Neural progenitor cell (in vitro differentiated cells): ENCODE measurements at regions not wholly inside any gene's neighbourhood (a gene's known extent, or its start where the extent isn't known, plus 50 kb on each side); places are given as distances from the start of the nearest gene placed in this dataset.

Source experiments
- DNase-seq: peaks from one replicate; pipeline ENCODE4 v3.0.0-alpha.2; 2016; ENCODE audit warnings: low spot score
- H2AFZ ChIP-seq: fragments of 200-600 bp; sonication (generic); replicated peaks from 2 replicates; pipeline ENCODE4 v1.6.1; 2016; ENCODE audit warnings: antibody characterized with exemption
- H3F3A ChIP-seq: fragments of 200-600 bp; sonication (generic); 2 replicates; pipeline ENCODE4 v1.6.1; 2016; ENCODE audit warnings: antibody characterized with exemption, low read depth
- H3K27ac ChIP-seq: fragments of 200-600 bp; sonication (generic); 2 replicates; pipeline ENCODE4 v1.5.1; 2016; ENCODE audit warnings: mild to moderate bottlenecking
- H3K27me3 ChIP-seq: fragments of 200-600 bp; sonication (generic); 2 replicates; pipeline ENCODE4 v1.6.1; 2016; ENCODE audit warnings: mild to moderate bottlenecking, moderate library complexity
- H3K36me3 ChIP-seq: fragments of 200-600 bp; sonication (generic); 2 replicates; pipeline ENCODE4 v1.5.1; 2016
- H3K4me1 ChIP-seq: fragments of 200-600 bp; sonication (generic); 2 replicates; pipeline ENCODE4 v1.6.1; 2016; ENCODE audit warnings: mixed run types
- H3K4me2 ChIP-seq: fragments of 200-600 bp; sonication (generic); 2 replicates; pipeline ENCODE4 v1.6.1; 2016
- H3K4me3 ChIP-seq: fragments of 200-600 bp; sonication (generic); 2 replicates; pipeline ENCODE4 v1.5.1; 2016
- H3K79me2 ChIP-seq: fragments of 200-600 bp; sonication (generic); 2 replicates; pipeline ENCODE4 v1.6.1; 2016; ENCODE audit warnings: low read depth
- H3K9ac ChIP-seq: fragments of 200-600 bp; sonication (generic); 2 replicates; pipeline ENCODE4 v1.6.1; 2016
- H3K9me3 ChIP-seq: fragments of 200-600 bp; sonication (generic); 2 replicates; pipeline ENCODE4 v1.5.1; 2016; ENCODE audit warnings: low read depth
- H4K20me1 ChIP-seq: fragments of 200-600 bp; sonication (generic); 2 replicates; pipeline ENCODE4 v1.6.1; 2016; ENCODE audit warnings: low read depth
- H3K27ac Mint-ChIP-seq: 3 replicates; pipeline ENCODE4 v1.8.0; 2021; ENCODE audit warnings: mixed read lengths
- H3K27me3 Mint-ChIP-seq: 2 replicates; pipeline ENCODE4 v1.8.0; 2022; ENCODE audit warnings: low read depth, mild to moderate bottlenecking, inconsistent platforms, moderate library complexity, mixed read lengths; ENCODE audit not compliant: insufficient read depth
- H3K36me3 Mint-ChIP-seq: 3 replicates; pipeline ENCODE4 v1.8.0; 2021; ENCODE audit warnings: mixed read lengths
- H3K4me1 Mint-ChIP-seq: 3 replicates; pipeline ENCODE4 v1.8.0; 2021; ENCODE audit warnings: mixed read lengths
- H3K4me3 Mint-ChIP-seq: 3 replicates; pipeline ENCODE4 v1.8.0; 2021; ENCODE audit warnings: mild to moderate bottlenecking, moderate library complexity, mixed read lengths
- H3K9me3 Mint-ChIP-seq: 3 replicates; pipeline ENCODE4 v1.8.0; 2020; ENCODE audit warnings: mixed read lengths
- CTCF ChIP-seq: fragments of 200-600 bp; sonication (generic); IDR thresholded peaks from 2 replicates; pipeline ENCODE4 v1.5.1; 2017; ENCODE audit warnings: antibody characterized with exemption, mild to moderate bottlenecking
- EZH2 ChIP-seq: fragments of 200-600 bp; sonication (generic); IDR thresholded peaks from 2 replicates; pipeline ENCODE4 v1.6.1; 2017; ENCODE audit warnings: antibody characterized with exemption, mild to moderate bottlenecking, moderate library complexity
- EZH2phosphoT487 ChIP-seq: fragments of 200-600 bp; sonication (generic); IDR thresholded peaks from 2 replicates; pipeline ENCODE4 v1.6.1; 2017; ENCODE audit warnings: antibody characterized with exemption

DNA sequence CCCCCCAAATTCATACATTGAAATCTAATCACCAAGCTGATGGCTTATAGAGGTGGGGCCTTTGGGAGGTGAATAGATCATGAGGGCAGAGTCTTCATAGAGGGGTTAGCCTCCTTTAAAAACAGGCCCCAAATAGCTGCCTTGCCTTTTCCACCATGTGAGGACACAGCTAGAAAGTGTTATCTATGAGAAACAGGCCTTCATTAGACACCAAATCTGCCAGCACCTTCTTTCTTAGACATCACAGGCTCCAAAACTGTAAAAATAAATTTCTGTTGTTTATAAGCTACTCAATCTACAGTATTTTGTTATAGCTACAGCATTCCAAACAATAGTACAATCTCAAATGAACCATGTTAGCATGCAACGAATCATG, 459.3 kb upstream of the GCFC2 start:
- no peak for DNase-seq
- no peaks in the 10 kb centered on the region for H3K27me3 ChIP-seq
- H3K79me2 ChIP-seq, result no peaks in the 10 kb centered on the region
- TF ChIP-seq EZH2phosphoT487 (no peak), CTCF (no peak), EZH2 (no peak)
- H3K4me3 ChIP-seq, result no peak overlapping the region
- no peaks in the 10 kb centered on the region for H3K4me1 Mint-ChIP-seq
- H3K4me3 Mint-ChIP-seq, result no peak overlapping the region
- H3K27ac ChIP-seq, result no peak overlapping the region
- H4K20me1 ChIP-seq, result no peaks in the 10 kb centered on the region
- peaks cover 19% of the 10 kb centered on the region for H3K9me3 Mint-ChIP-seq
- no peaks in the 10 kb centered on the region for H3K9me3 ChIP-seq
- H3K27ac Mint-ChIP-seq, result no peak overlapping the region
- no peaks in the 10 kb centered on the region for H3K36me3 ChIP-seq
- no peaks in the 10 kb centered on the region for H3F3A ChIP-seq
- no peak overlapping the region for H3K4me2 ChIP-seq
- no peaks in the 10 kb centered on the region for H3K4me1 ChIP-seq
- no peaks in the 10 kb centered on the region for H3K36me3 Mint-ChIP-seq
- no peak overlapping the region for H3K9ac ChIP-seq
- H2AFZ ChIP-seq, result no peak overlapping the region
- peaks cover 2% of the 10 kb centered on the region for H3K27me3 Mint-ChIP-seq

- DNase-seq, result no peak
- no peaks in the 10 kb centered on the region for H3K27me3 ChIP-seq
- H3K4me1 ChIP-seq, result no peaks in the 10 kb centered on the region
- H2AFZ ChIP-seq, result no peak overlapping the region
- no peaks in the 10 kb centered on the region for H3K9me3 ChIP-seq
- H3K4me1 Mint-ChIP-seq, result no peaks in the 10 kb centered on the region
- H3K4me3 Mint-ChIP-seq, result no peak overlapping the region
- H3K27me3 Mint-ChIP-seq, result peaks cover 2% of the 10 kb centered on the region
- no peak overlapping the region for H3K9ac ChIP-seq
- peaks cover 18% of the 10 kb centered on the region for H3K9me3 Mint-ChIP-seq
- H3K36me3 Mint-ChIP-seq, result no peaks in the 10 kb centered on the region
- H4K20me1 ChIP-seq, result no peaks in the 10 kb centered on the region
- H3K27ac Mint-ChIP-seq, result no peak overlapping the region
- no peaks in the 10 kb centered on the region for H3F3A ChIP-seq
- H3K27ac ChIP-seq, result no peak overlapping the region
- H3K4me3 ChIP-seq, result no peak overlapping the region
- TF ChIP-seq CTCF, result no peak
- no peak for TF ChIP-seq EZH2phosphoT487
- no peak for TF ChIP-seq EZH2
- H3K4me2 ChIP-seq, result no peak overlapping the region
- no peaks in the 10 kb centered on the region for H3K36me3 ChIP-seq
- H3K79me2 ChIP-seq, result no peaks in the 10 kb centered on the region
Measured at GRCh38 chr2:76169276-76170008, 458.7 kb upstream of the GCFC2 start.

GRCh38 chr2:76163860-76164259, 453.1 kb upstream of the GCFC2 start:
- no peak for DNase-seq
- Histone ChIP-seq H3K79me2 (no peaks in the 10 kb centered on the region), H2AFZ (no peak overlapping the region), H3K27ac (no peak overlapping the region), H3K27me3 (no peaks in the 10 kb centered on the region), H3K4me2 (no peak overlapping the region), H3K9me3 (no peaks in the 10 kb centered on the region), H4K20me1 (no peaks in the 10 kb centered on the region), H3K9ac (no peak overlapping the region), H3K4me1 (no peaks in the 10 kb centered on the region), H3K4me3 (no peak overlapping the region), H3F3A (no peaks in the 10 kb centered on the region), H3K36me3 (no peaks in the 10 kb centered on the region)
- H3K36me3 Mint-ChIP-seq, result no peaks in the 10 kb centered on the region
- H3K4me3 Mint-ChIP-seq, result no peak overlapping the region
- no peak overlapping the region for H3K27ac Mint-ChIP-seq
- peaks cover 2% of the 10 kb centered on the region for H3K27me3 Mint-ChIP-seq
- peaks cover 6% of the 10 kb centered on the region for H3K4me1 Mint-ChIP-seq
- TF ChIP-seq EZH2phosphoT487 (no peak), EZH2 (no peak), CTCF (no peak)
- H3K9me3 Mint-ChIP-seq, result no peaks in the 10 kb centered on the region
